OCI-LY7 (cell line): ENCODE measurements at regions not wholly inside any gene's neighbourhood (a gene's known extent, or its start where the extent isn't known, plus 50 kb on each side); places are given as distances from the start of the nearest gene placed in this dataset.

Experiments used
- BruUV-seq: library from RNA; stranded (reverse); fragments of 400-500 nt; replicated peaks from 2 replicates; lab custom pipeline; 2021; lab: Mats Ljungman, UMichigan
- CTCF ChIA-PET: fragments of 300-600 bp; sonication (Branson Sonifier 250); formaldehyde crosslinking; loops from one replicate; lab custom pipeline; 2022; ENCODE audit warnings: antibody characterized with exemption; ENCODE audit not compliant: unreplicated experiment; lab: Charles Lee
- POLR2A ChIA-PET: fragments of 300-600 bp; sonication (Branson Sonifier 250); formaldehyde crosslinking; loops from one replicate; lab custom pipeline; 2022; ENCODE audit warnings: antibody characterized with exemption; lab: Charles Lee
- DNase-seq: peaks from one replicate; pipeline ENCODE4 v3.0.0-alpha.2; 2015; ENCODE audit warnings: low spot score
- H2AFZ ChIP-seq: fragments of 200-600 bp; sonication (generic), shearing (Covaris generic); 2 replicates; pipeline ENCODE4 v1.6.1; 2014; ENCODE audit warnings: mild to moderate bottlenecking, antibody characterized with exemption, low read length, moderate library complexity
- H3K27ac ChIP-seq: fragments of 200-600 bp; sonication (generic); 2 replicates; pipeline ENCODE4 v1.5.1; 2014; ENCODE audit warnings: mixed run types, low read depth, mild to moderate bottlenecking, moderate library complexity, low read length, inconsistent platforms; ENCODE audit not compliant: poor library complexity, severe bottlenecking
- H3K36me3 ChIP-seq: fragments of 200-600 bp; sonication (generic); 2 replicates; pipeline ENCODE4 v1.6.1; 2014; ENCODE audit warnings: mild to moderate bottlenecking, antibody characterized with exemption, low read length, moderate library complexity, mixed read lengths; ENCODE audit not compliant: insufficient read depth
- H3K4me1 ChIP-seq: fragments of 200-600 bp; sonication (generic); 2 replicates; pipeline ENCODE4 v1.5.1; 2014; ENCODE audit warnings: mild to moderate bottlenecking, low read length; ENCODE audit not compliant: insufficient read depth, poor library complexity, severe bottlenecking
- H3K4me2 ChIP-seq: fragments of 200-600 bp; sonication (generic); 2 replicates; pipeline ENCODE4 v1.6.1; 2014; ENCODE audit warnings: mild to moderate bottlenecking, low read length
- H3K4me3 ChIP-seq: fragments of 200-600 bp; sonication (generic); 2 replicates; pipeline ENCODE4 v1.5.1; 2014; ENCODE audit warnings: mild to moderate bottlenecking, low read depth, low read length; ENCODE audit not compliant: poor library complexity, severe bottlenecking
- H3K79me2 ChIP-seq: fragments of 200-600 bp; sonication (generic); 2 replicates; pipeline ENCODE4 v1.6.1; 2016; ENCODE audit warnings: low read depth, mild to moderate bottlenecking, low read length, moderate library complexity, mixed read lengths; ENCODE audit not compliant: insufficient read depth
- H3K9me2 ChIP-seq: fragments of 200-600 bp; sonication (generic); 2 replicates; pipeline ENCODE4 v1.6.1; 2016; ENCODE audit warnings: mild to moderate bottlenecking, low read length, mixed read lengths; ENCODE audit not compliant: insufficient read depth
- H3K9me3 ChIP-seq: fragments of 200-600 bp; sonication (generic); 2 replicates; pipeline ENCODE4 v1.6.1; 2014; ENCODE audit warnings: mild to moderate bottlenecking, mixed run types, low read length, mixed read lengths
- H4K20me1 ChIP-seq: fragments of 200-600 bp; sonication (generic); 2 replicates; pipeline ENCODE4 v1.6.1; 2014; ENCODE audit warnings: mild to moderate bottlenecking, antibody characterized with exemption, low read length, moderate library complexity, mixed read lengths; ENCODE audit not compliant: insufficient read depth
- EZH2phosphoT487 ChIP-seq: fragments of 200-600 bp; sonication (generic); IDR thresholded peaks from 2 replicates; pipeline ENCODE4 v1.6.1; 2018; ENCODE audit warnings: low read depth, borderline replicate concordance, mild to moderate bottlenecking, mixed run types, antibody characterized with exemption, low read length, moderate library complexity, mixed read lengths
- intact Hi-C: fragments of 100-400 bp; cut with micrococcal nuclease; formaldehyde crosslinking; loops from one replicate; pipeline ENCODE4 v1.10.0; 2022; ENCODE audit not compliant: unreplicated experiment
- TF ChIP-seq, protein P1 (sequence below): fragments of 200-600 bp; sonication (generic); conservative IDR thresholded peaks from 2 replicates; pipeline ENCODE4 v1.5.1; 2014; ENCODE audit warnings: mild to moderate bottlenecking, antibody characterized with exemption, low read length, moderate library complexity, mixed read lengths

DNA sequence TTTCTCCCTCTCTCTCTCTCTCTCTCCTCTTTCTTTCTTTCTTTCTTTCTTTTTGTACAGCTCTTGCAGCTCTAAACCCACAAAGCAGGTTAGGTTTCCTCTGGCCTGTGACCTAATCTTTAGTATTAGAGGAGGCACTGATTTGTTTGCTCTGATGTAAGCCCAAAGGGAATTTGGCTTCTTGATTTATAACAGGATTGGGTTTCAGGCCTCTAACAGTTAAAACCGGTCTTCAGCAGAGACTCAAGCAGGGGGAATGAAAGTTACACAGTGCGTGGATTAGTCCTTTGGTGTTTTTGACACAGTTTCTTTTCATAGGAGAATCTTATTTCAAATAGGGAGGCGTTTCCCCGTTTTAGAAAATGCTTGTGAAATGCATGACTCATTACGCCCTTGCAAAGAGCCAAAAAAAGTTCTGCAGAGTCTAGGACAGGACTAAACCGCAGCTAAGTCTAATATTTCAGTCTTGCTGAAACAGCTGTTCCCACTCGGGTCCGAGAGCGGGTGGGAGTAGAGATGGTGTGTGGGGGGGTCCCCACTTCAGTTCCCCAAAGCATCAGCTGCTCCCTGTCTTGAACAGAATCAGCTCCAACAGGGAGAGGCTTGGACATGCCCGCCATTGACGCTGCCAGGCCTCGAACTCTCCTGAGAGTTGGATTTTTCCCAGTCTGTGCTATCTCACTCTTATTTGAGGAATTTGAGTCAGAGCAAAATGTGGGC lies 296.5 kb upstream of the PITRM1 start:
- Histone ChIP-seq H3K36me3 (no peaks in the 10 kb centered on the region), H3K4me1 (no peaks in the 10 kb centered on the region), H3K9me2 (no peaks in the 10 kb centered on the region), H2AFZ (no peak overlapping the region), H3K4me2 (no peak overlapping the region), H3K9me3 (no peaks in the 10 kb centered on the region), H3K27ac (no peak overlapping the region), H4K20me1 (no peaks in the 10 kb centered on the region), H3K4me3 (no peak overlapping the region), H3K79me2 (no peaks in the 10 kb centered on the region)
- ChIA-PET POLR2A (interaction anchor here (0.6 kb wide), 1 partner anchor 170 kb away, joined by 3 read pairs; no protein-coding TSS in a partner anchor), CTCF (no interaction called here)
- no peak for DNase-seq
- no peak for TF ChIP-seq EZH2phosphoT487
- TF ChIP-seq, protein P1, sequence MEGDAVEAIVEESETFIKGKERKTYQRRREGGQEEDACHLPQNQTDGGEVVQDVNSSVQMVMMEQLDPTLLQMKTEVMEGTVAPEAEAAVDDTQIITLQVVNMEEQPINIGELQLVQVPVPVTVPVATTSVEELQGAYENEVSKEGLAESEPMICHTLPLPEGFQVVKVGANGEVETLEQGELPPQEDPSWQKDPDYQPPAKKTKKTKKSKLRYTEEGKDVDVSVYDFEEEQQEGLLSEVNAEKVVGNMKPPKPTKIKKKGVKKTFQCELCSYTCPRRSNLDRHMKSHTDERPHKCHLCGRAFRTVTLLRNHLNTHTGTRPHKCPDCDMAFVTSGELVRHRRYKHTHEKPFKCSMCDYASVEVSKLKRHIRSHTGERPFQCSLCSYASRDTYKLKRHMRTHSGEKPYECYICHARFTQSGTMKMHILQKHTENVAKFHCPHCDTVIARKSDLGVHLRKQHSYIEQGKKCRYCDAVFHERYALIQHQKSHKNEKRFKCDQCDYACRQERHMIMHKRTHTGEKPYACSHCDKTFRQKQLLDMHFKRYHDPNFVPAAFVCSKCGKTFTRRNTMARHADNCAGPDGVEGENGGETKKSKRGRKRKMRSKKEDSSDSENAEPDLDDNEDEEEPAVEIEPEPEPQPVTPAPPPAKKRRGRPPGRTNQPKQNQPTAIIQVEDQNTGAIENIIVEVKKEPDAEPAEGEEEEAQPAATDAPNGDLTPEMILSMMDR, result no peak
- intact Hi-C loops, result no loop called here
- BruUV-seq, result no TSS peak

GRCh38 chr10:3467052-3467951 lies 294.7 kb upstream of the PITRM1 start:
- Histone ChIP-seq H3K4me2 (no peak overlapping the region), H3K36me3 (no peaks in the 10 kb centered on the region), H3K4me3 (no peak overlapping the region), H3K27ac (no peak overlapping the region), H4K20me1 (no peaks in the 10 kb centered on the region), H3K79me2 (no peaks in the 10 kb centered on the region), H3K9me3 (no peaks in the 10 kb centered on the region), H2AFZ (no peak overlapping the region), H3K9me2 (no peaks in the 10 kb centered on the region), H3K4me1 (no peaks in the 10 kb centered on the region)
- TF ChIP-seq EZH2phosphoT487, result no peak
- TF ChIP-seq, protein P1, result no peak
- BruUV-seq, result no TSS peak
- intact Hi-C loops, result no loop called here
- POLR2A ChIA-PET, result no interaction called here
- CTCF ChIA-PET, result no interaction called here
- DNase-seq, result no peak
